Cardiac muscle cell (in vitro differentiated cells and primary cell): ENCODE measurements at regions not wholly inside any gene's neighbourhood (a gene's known extent, or its start where the extent isn't known, plus 50 kb on each side); places are given as distances from the start of the nearest gene placed in this dataset.

Experiments
- DNase-seq, 2 donors: peaks; one replicate each; pipeline versions ENCODE4 v3.0.0 to v3.0.0-alpha.2; 2010 to 2017; ENCODE audit warnings: low read depth in 1 of 2, low spot score in 1 of 2
- H3K27ac ChIP-seq: fragments of 200-600 bp; sonication (generic); 2 replicates; pipeline ENCODE4 v1.5.1; 2016
- H3K27me3 ChIP-seq: fragments of 200-600 bp; sonication (generic); 2 replicates; pipeline ENCODE4 v1.6.0; 2016; ENCODE audit warnings: control low read depth
- H3K36me3 ChIP-seq: fragments of 200-600 bp; sonication (generic); 2 replicates; pipeline ENCODE4 v1.5.1; 2016; ENCODE audit warnings: control low read depth
- H3K4me1 ChIP-seq: fragments of 200-600 bp; sonication (generic); 2 replicates; pipeline ENCODE4 v1.8.1; 2017; ENCODE audit warnings: low read depth, mild to moderate bottlenecking, mixed run types
- H3K4me3 ChIP-seq: fragments of 200-600 bp; sonication (generic); 2 replicates; pipeline ENCODE4 v1.5.1; 2016; ENCODE audit warnings: mild to moderate bottlenecking
- H3K9me3 ChIP-seq: fragments of 200-600 bp; sonication (generic); 2 replicates; pipeline ENCODE4 v1.5.1; 2017; ENCODE audit warnings: low read depth, mild to moderate bottlenecking, control low read depth
- CTCF ChIP-seq: IDR thresholded peaks from 2 replicates; pipeline ENCODE4 v1.5.1; 2012; ENCODE audit warnings: low read depth, mild to moderate bottlenecking, low read length

GRCh38 chr6:48904809-48905208 lies 558.2 kb downstream of the MMUT start:
- TF ChIP-seq CTCF = no peak
- Histone ChIP-seq H3K27me3 (no peaks in the 10 kb centered on the region), H3K9me3 (no peaks in the 10 kb centered on the region), H3K4me1 (no peaks in the 10 kb centered on the region), H3K36me3 (no peaks in the 10 kb centered on the region), H3K4me3 (no peak overlapping the region), H3K27ac (no peak overlapping the region)
- no peak for DNase-seq

- Histone ChIP-seq H3K27ac (no peak overlapping the region), H3K4me3 (no peak overlapping the region), H3K36me3 (no peaks in the 10 kb centered on the region), H3K27me3 (no peaks in the 10 kb centered on the region), H3K4me1 (no peaks in the 10 kb centered on the region), H3K9me3 (no peaks in the 10 kb centered on the region)
- no peak for TF ChIP-seq CTCF
- no peak for DNase-seq
These were observed 568.6 kb downstream of the MMUT start for GRCh38 chr6:48894469-48894868.

GRCh38 chr6:48893048-48893447 lies 570.0 kb downstream of the MMUT start:
- Histone ChIP-seq H3K27me3 (no peaks in the 10 kb centered on the region), H3K9me3 (no peaks in the 10 kb centered on the region), H3K4me1 (no peaks in the 10 kb centered on the region), H3K27ac (no peak overlapping the region), H3K4me3 (no peak overlapping the region), H3K36me3 (no peaks in the 10 kb centered on the region)
- no peak for TF ChIP-seq CTCF
- no peak for DNase-seq

- H3K4me3 ChIP-seq = no peak overlapping the region
- H3K4me1 ChIP-seq = no peaks in the 10 kb centered on the region
- H3K27ac ChIP-seq = no peak overlapping the region
- no peaks in the 10 kb centered on the region for H3K36me3 ChIP-seq
- no peaks in the 10 kb centered on the region for H3K27me3 ChIP-seq
- DNase-seq = no peak
- no peak for TF ChIP-seq CTCF
- no peaks in the 10 kb centered on the region for H3K9me3 ChIP-seq
These were observed 571.7 kb downstream of the MMUT start for GRCh38 chr6:48891308-48891707.

- Histone ChIP-seq H3K4me1 (no peaks in the 10 kb centered on the region), H3K27me3 (no peaks in the 10 kb centered on the region), H3K4me3 (no peak overlapping the region), H3K36me3 (no peaks in the 10 kb centered on the region), H3K27ac (no peak overlapping the region), H3K9me3 (no peaks in the 10 kb centered on the region)
- no peak for DNase-seq
- TF ChIP-seq CTCF = no peak
These were observed 573.6 kb downstream of the MMUT start for GRCh38 chr6:48889429-48889828.

- peak in 1 of 2 donors; percentile 59 for DNase-seq
- Histone ChIP-seq H3K4me3 (no peak overlapping the region), H3K27me3 (no peaks in the 10 kb centered on the region), H3K9me3 (no peaks in the 10 kb centered on the region), H3K27ac (no peak overlapping the region), H3K4me1 (no peaks in the 10 kb centered on the region), H3K36me3 (no peaks in the 10 kb centered on the region)
- TF ChIP-seq CTCF = no peak
These were observed 579.9 kb downstream of the MMUT start for GRCh38 chr6:48883116-48883515.
